WTC11 (cell line): ENCODE measurements at regions not wholly inside any gene's neighbourhood (a gene's known extent, or its start where the extent isn't known, plus 50 kb on each side); places are given as distances from the start of the nearest gene placed in this dataset.

Experiments
- ATAC-seq: fragments of 200-7000 bp; cut with Tn5 transposase; 2 replicates; pipeline ENCODE4 v1.10.0; 2021; ENCODE audit warnings: mild to moderate bottlenecking, moderate library complexity
- CTCF ChIA-PET: fragments of 300-600 bp; sonication (Branson Sonifier 250); formaldehyde crosslinking; loops from one replicate; lab custom pipeline; 2021; ENCODE audit warnings: antibody characterized with exemption; lab: Charles Lee
- POLR2A ChIA-PET: fragments of 350-600 bp; sonication (Branson Sonifier 250); formaldehyde crosslinking; loops from one replicate; lab custom pipeline; 2021; ENCODE audit warnings: antibody characterized with exemption; lab: Charles Lee
- DNase-seq: peaks from one replicate; pipeline ENCODE4 v3.0.0; 2021; ENCODE audit warnings: low spot score
- H3K27ac Mint-ChIP-seq: 2 replicates; pipeline ENCODE4 v1.8.0; 2021; ENCODE audit warnings: mixed read lengths
- H3K27me3 Mint-ChIP-seq: 2 replicates; pipeline ENCODE4 v1.8.0; 2021; ENCODE audit warnings: low read depth, mild to moderate bottlenecking, moderate library complexity, mixed read lengths
- H3K36me3 Mint-ChIP-seq: 2 replicates; pipeline ENCODE4 v1.8.0; 2021; ENCODE audit warnings: mixed read lengths
- H3K4me1 Mint-ChIP-seq: 2 replicates; pipeline ENCODE4 v1.8.0; 2022; ENCODE audit warnings: mixed read lengths
- H3K4me3 Mint-ChIP-seq: 2 replicates; pipeline ENCODE4 v1.8.0; 2021; ENCODE audit warnings: mild to moderate bottlenecking, moderate library complexity, mixed read lengths
- H3K9me3 Mint-ChIP-seq: 2 replicates; pipeline ENCODE4 v1.8.0; 2021; ENCODE audit warnings: mixed read lengths
- ATF1 ChIP-seq: sonication (generic); formaldehyde crosslinking; IDR thresholded peaks from 2 replicates; pipeline ENCODE4 v1.8.1; 2023; ENCODE audit warnings: mild to moderate bottlenecking, moderate library complexity, missing genetic modification reagents
- CBFB ChIP-seq: sonication (generic); formaldehyde crosslinking; IDR thresholded peaks from 2 replicates; pipeline ENCODE4 v1.8.1; 2022; ENCODE audit warnings: mild to moderate bottlenecking, low read depth, missing genetic modification reagents
- CREB1 ChIP-seq: sonication (generic); formaldehyde crosslinking; IDR thresholded peaks from 2 replicates; pipeline ENCODE4 v1.8.0; 2023; ENCODE audit warnings: mild to moderate bottlenecking, missing genetic modification reagents
- GTF2I ChIP-seq: fragments of 250-450 bp; sonication (Bioruptor Pico); conservative IDR thresholded peaks from 2 replicates; pipeline ENCODE4 v1.4.0; 2021; ENCODE audit warnings: mild to moderate bottlenecking
- HMGA2 ChIP-seq: fragments of 250-450 bp; sonication (Bioruptor Pico); IDR thresholded peaks from 2 replicates; pipeline ENCODE4 v1.4.0; 2021; ENCODE audit warnings: mild to moderate bottlenecking, moderate library complexity
- JUN ChIP-seq: sonication (generic); formaldehyde crosslinking; IDR thresholded peaks from 2 replicates; pipeline ENCODE4 v1.8.0; 2023; ENCODE audit warnings: mild to moderate bottlenecking, missing genetic modification reagents
- MXD4 ChIP-seq: fragments of 250-450 bp; sonication (Bioruptor Pico); IDR thresholded peaks from 2 replicates; pipeline ENCODE4 v1.8.0; 2021; ENCODE audit warnings: mild to moderate bottlenecking, moderate library complexity, borderline replicate concordance
- NFATC4 ChIP-seq: fragments of 250-450 bp; sonication (Bioruptor Pico); IDR thresholded peaks from 2 replicates; pipeline ENCODE4 v1.9.0; 2021; ENCODE audit warnings: mild to moderate bottlenecking
- SP1 ChIP-seq: sonication (generic); formaldehyde crosslinking; conservative IDR thresholded peaks from 2 replicates; pipeline ENCODE4 v1.8.1; 2022; ENCODE audit warnings: missing genetic modification reagents
- TEAD1 ChIP-seq: sonication (generic); formaldehyde crosslinking; IDR thresholded peaks from 2 replicates; pipeline ENCODE4 v1.8.0; 2022; ENCODE audit warnings: mild to moderate bottlenecking, missing genetic modification reagents
- ZNF219 ChIP-seq: sonication (generic); formaldehyde crosslinking; IDR thresholded peaks from 2 replicates; pipeline ENCODE4 v1.8.0; 2023; ENCODE audit warnings: missing genetic modification reagents, mild to moderate bottlenecking, borderline replicate concordance
- ZNF671 ChIP-seq: fragments of 250-450 bp; sonication (Bioruptor Pico); IDR thresholded peaks from 2 replicates; pipeline ENCODE4 v1.8.0; 2021; ENCODE audit warnings: mild to moderate bottlenecking
- TF ChIP-seq, protein P1 (sequence below): fragments of 250-450 bp; sonication (Bioruptor Pico); IDR thresholded peaks from 2 replicates; pipeline ENCODE4 v1.9.0; 2021; ENCODE audit warnings: mild to moderate bottlenecking
- TF ChIP-seq, protein P2 (sequence below): sonication (generic); formaldehyde crosslinking; conservative IDR thresholded peaks from 2 replicates; pipeline ENCODE4 v1.8.1; 2022; ENCODE audit warnings: mild to moderate bottlenecking, missing genetic modification reagents
- TF ChIP-seq, protein P3 (sequence below): fragments of 250-450 bp; sonication (Bioruptor Pico); IDR thresholded peaks from 2 replicates; pipeline ENCODE4 v1.9.0; 2021; ENCODE audit warnings: mild to moderate bottlenecking
- TF ChIP-seq, protein P4 (sequence below): sonication (generic); formaldehyde crosslinking; IDR thresholded peaks from 2 replicates; pipeline ENCODE4 v1.8.0; 2022; ENCODE audit warnings: mild to moderate bottlenecking, missing genetic modification reagents
- TF ChIP-seq, protein P5 (sequence below): sonication (generic); formaldehyde crosslinking; IDR thresholded peaks from 2 replicates; pipeline ENCODE4 v1.8.1; 2022; ENCODE audit warnings: low read depth, missing genetic modification reagents, borderline replicate concordance
- TF ChIP-seq, protein P6 (sequence below): sonication (generic); formaldehyde crosslinking; IDR thresholded peaks from 2 replicates; pipeline ENCODE4 v1.8.0; 2023; ENCODE audit warnings: mild to moderate bottlenecking, missing genetic modification reagents
- TF ChIP-seq, protein P7 (sequence below): fragments of 250-450 bp; sonication (Bioruptor Pico); IDR thresholded peaks from 2 replicates; pipeline ENCODE4 v1.9.0; 2021; ENCODE audit warnings: mild to moderate bottlenecking, borderline replicate concordance
- TF ChIP-seq, protein P8 (sequence below): sonication (generic); formaldehyde crosslinking; IDR thresholded peaks from 2 replicates; pipeline ENCODE4 v1.8.1; 2022; ENCODE audit warnings: mild to moderate bottlenecking, missing genetic modification reagents, moderate library complexity, borderline replicate concordance
- TF ChIP-seq, protein P9 (sequence below): sonication (generic); formaldehyde crosslinking; IDR thresholded peaks from 2 replicates; pipeline ENCODE4 v1.8.0; 2023; ENCODE audit warnings: missing genetic modification reagents

DNA sequence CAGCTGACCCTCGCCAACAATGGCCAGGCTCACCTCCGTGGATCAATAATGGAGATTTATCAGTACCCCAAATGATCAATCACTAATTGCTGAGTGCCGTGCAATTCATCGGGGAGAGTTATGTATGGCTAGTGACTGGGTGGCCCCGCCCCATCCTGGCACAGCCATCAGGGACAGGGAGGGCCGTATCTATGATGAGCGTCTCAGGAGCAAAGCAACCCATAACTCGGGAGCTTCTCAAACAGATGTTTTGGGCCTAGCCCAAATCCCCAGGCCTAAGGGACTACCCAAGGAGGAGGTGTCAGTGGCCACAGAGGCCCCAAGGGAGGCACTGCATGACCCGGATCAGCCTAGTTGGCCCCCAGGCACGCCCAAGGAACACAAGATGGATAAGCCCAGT is 180.0 kb upstream of the LINGO1 start:
- Mint-ChIP-seq H3K27me3 (peaks cover 11% of the 10 kb centered on the region), H3K27ac (no peak overlapping the region; the same call in 1 of the 2 replicates), H3K4me3 (no peak overlapping the region), H3K36me3 (no peaks in the 10 kb centered on the region), H3K4me1 (peaks cover 35% of the 10 kb centered on the region), H3K9me3 (no peaks in the 10 kb centered on the region)
- no peak for DNase-seq
- ChIA-PET POLR2A (no interaction called here), CTCF (interaction anchor here (1.0 to 2.8 kb wide), 5 partner anchors 8 to 158 kb away, joined by 3 to 11 read pairs (median 4); no protein-coding TSS in a partner anchor)
- TF ChIP-seq ZNF219 (CRISPR knock-in tag), result no peak
- TF ChIP-seq ZNF671 (CRISPR knock-in tag), result no peak
- no peak for TF ChIP-seq MXD4 (CRISPR knock-in tag)
- TF ChIP-seq SP1 (CRISPR knock-in tag), result no peak
- TF ChIP-seq, protein P1, sequence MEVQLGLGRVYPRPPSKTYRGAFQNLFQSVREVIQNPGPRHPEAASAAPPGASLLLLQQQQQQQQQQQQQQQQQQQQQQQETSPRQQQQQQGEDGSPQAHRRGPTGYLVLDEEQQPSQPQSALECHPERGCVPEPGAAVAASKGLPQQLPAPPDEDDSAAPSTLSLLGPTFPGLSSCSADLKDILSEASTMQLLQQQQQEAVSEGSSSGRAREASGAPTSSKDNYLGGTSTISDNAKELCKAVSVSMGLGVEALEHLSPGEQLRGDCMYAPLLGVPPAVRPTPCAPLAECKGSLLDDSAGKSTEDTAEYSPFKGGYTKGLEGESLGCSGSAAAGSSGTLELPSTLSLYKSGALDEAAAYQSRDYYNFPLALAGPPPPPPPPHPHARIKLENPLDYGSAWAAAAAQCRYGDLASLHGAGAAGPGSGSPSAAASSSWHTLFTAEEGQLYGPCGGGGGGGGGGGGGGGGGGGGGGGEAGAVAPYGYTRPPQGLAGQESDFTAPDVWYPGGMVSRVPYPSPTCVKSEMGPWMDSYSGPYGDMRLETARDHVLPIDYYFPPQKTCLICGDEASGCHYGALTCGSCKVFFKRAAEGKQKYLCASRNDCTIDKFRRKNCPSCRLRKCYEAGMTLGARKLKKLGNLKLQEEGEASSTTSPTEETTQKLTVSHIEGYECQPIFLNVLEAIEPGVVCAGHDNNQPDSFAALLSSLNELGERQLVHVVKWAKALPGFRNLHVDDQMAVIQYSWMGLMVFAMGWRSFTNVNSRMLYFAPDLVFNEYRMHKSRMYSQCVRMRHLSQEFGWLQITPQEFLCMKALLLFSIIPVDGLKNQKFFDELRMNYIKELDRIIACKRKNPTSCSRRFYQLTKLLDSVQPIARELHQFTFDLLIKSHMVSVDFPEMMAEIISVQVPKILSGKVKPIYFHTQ (CRISPR knock-in tag), result no peak
- no peak for TF ChIP-seq TEAD1 (CRISPR knock-in tag)
- TF ChIP-seq, protein P2, sequence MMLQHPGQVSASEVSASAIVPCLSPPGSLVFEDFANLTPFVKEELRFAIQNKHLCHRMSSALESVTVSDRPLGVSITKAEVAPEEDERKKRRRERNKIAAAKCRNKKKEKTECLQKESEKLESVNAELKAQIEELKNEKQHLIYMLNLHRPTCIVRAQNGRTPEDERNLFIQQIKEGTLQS (CRISPR knock-in tag), result no peak
- no peak for TF ChIP-seq HMGA2 (CRISPR knock-in tag)
- no peak for TF ChIP-seq ATF1 (CRISPR knock-in tag)
- TF ChIP-seq, protein P3, sequence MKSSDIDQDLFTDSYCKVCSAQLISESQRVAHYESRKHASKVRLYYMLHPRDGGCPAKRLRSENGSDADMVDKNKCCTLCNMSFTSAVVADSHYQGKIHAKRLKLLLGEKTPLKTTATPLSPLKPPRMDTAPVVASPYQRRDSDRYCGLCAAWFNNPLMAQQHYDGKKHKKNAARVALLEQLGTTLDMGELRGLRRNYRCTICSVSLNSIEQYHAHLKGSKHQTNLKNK, result no peak
- TF ChIP-seq, protein P4, sequence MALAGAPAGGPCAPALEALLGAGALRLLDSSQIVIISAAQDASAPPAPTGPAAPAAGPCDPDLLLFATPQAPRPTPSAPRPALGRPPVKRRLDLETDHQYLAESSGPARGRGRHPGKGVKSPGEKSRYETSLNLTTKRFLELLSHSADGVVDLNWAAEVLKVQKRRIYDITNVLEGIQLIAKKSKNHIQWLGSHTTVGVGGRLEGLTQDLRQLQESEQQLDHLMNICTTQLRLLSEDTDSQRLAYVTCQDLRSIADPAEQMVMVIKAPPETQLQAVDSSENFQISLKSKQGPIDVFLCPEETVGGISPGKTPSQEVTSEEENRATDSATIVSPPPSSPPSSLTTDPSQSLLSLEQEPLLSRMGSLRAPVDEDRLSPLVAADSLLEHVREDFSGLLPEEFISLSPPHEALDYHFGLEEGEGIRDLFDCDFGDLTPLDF (CRISPR knock-in tag), result no peak
- TF ChIP-seq GTF2I (CRISPR knock-in tag), result no peak
- TF ChIP-seq, protein P5, sequence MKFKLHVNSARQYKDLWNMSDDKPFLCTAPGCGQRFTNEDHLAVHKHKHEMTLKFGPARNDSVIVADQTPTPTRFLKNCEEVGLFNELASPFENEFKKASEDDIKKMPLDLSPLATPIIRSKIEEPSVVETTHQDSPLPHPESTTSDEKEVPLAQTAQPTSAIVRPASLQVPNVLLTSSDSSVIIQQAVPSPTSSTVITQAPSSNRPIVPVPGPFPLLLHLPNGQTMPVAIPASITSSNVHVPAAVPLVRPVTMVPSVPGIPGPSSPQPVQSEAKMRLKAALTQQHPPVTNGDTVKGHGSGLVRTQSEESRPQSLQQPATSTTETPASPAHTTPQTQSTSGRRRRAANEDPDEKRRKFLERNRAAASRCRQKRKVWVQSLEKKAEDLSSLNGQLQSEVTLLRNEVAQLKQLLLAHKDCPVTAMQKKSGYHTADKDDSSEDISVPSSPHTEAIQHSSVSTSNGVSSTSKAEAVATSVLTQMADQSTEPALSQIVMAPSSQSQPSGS (CRISPR knock-in tag), result no peak
- TF ChIP-seq, protein P6, sequence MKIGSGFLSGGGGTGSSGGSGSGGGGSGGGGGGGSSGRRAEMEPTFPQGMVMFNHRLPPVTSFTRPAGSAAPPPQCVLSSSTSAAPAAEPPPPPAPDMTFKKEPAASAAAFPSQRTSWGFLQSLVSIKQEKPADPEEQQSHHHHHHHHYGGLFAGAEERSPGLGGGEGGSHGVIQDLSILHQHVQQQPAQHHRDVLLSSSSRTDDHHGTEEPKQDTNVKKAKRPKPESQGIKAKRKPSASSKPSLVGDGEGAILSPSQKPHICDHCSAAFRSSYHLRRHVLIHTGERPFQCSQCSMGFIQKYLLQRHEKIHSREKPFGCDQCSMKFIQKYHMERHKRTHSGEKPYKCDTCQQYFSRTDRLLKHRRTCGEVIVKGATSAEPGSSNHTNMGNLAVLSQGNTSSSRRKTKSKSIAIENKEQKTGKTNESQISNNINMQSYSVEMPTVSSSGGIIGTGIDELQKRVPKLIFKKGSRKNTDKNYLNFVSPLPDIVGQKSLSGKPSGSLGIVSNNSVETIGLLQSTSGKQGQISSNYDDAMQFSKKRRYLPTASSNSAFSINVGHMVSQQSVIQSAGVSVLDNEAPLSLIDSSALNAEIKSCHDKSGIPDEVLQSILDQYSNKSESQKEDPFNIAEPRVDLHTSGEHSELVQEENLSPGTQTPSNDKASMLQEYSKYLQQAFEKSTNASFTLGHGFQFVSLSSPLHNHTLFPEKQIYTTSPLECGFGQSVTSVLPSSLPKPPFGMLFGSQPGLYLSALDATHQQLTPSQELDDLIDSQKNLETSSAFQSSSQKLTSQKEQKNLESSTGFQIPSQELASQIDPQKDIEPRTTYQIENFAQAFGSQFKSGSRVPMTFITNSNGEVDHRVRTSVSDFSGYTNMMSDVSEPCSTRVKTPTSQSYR (CRISPR knock-in tag), result no peak
- no peak for TF ChIP-seq NFATC4
- no peak for ATAC-seq

DNA sequence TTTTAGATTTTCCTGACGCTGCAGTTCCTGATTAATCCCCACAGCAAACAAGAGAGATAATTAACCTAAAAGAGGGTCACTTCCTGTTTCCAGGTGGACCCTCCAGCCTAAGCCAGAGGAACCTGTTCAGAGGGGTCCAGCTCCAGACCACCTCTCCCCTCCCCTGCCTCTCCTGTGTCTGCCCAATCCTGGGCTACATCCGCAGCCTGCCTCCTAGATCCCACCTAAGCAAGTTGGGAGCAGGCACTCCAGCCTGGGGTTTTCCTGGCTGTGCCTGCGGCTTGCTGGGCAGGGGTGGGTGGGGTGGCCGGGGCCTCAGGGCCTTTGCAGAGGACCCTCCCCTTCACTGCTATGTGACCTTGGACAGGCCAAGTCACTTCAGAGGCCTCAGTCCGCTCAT is 178.6 kb upstream of the LINGO1 start:
- CTCF ChIA-PET, result interaction anchor here (0.7 to 2.8 kb wide), 5 partner anchors 10 to 156 kb away, joined by 3 to 11 read pairs (median 5); no protein-coding TSS in a partner anchor
- TF ChIP-seq CBFB (CRISPR knock-in tag), result no peak
- TF ChIP-seq, protein P7, sequence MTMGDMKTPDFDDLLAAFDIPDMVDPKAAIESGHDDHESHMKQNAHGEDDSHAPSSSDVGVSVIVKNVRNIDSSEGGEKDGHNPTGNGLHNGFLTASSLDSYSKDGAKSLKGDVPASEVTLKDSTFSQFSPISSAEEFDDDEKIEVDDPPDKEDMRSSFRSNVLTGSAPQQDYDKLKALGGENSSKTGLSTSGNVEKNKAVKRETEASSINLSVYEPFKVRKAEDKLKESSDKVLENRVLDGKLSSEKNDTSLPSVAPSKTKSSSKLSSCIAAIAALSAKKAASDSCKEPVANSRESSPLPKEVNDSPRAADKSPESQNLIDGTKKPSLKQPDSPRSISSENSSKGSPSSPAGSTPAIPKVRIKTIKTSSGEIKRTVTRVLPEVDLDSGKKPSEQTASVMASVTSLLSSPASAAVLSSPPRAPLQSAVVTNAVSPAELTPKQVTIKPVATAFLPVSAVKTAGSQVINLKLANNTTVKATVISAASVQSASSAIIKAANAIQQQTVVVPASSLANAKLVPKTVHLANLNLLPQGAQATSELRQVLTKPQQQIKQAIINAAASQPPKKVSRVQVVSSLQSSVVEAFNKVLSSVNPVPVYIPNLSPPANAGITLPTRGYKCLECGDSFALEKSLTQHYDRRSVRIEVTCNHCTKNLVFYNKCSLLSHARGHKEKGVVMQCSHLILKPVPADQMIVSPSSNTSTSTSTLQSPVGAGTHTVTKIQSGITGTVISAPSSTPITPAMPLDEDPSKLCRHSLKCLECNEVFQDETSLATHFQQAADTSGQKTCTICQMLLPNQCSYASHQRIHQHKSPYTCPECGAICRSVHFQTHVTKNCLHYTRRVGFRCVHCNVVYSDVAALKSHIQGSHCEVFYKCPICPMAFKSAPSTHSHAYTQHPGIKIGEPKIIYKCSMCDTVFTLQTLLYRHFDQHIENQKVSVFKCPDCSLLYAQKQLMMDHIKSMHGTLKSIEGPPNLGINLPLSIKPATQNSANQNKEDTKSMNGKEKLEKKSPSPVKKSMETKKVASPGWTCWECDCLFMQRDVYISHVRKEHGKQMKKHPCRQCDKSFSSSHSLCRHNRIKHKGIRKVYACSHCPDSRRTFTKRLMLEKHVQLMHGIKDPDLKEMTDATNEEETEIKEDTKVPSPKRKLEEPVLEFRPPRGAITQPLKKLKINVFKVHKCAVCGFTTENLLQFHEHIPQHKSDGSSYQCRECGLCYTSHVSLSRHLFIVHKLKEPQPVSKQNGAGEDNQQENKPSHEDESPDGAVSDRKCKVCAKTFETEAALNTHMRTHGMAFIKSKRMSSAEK, result no peak
- TF ChIP-seq JUN (CRISPR knock-in tag), result no peak
- TF ChIP-seq CREB1, result no peak
- TF ChIP-seq, protein P8, sequence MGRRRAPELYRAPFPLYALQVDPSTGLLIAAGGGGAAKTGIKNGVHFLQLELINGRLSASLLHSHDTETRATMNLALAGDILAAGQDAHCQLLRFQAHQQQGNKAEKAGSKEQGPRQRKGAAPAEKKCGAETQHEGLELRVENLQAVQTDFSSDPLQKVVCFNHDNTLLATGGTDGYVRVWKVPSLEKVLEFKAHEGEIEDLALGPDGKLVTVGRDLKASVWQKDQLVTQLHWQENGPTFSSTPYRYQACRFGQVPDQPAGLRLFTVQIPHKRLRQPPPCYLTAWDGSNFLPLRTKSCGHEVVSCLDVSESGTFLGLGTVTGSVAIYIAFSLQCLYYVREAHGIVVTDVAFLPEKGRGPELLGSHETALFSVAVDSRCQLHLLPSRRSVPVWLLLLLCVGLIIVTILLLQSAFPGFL, result no peak
- TF ChIP-seq, protein P9, sequence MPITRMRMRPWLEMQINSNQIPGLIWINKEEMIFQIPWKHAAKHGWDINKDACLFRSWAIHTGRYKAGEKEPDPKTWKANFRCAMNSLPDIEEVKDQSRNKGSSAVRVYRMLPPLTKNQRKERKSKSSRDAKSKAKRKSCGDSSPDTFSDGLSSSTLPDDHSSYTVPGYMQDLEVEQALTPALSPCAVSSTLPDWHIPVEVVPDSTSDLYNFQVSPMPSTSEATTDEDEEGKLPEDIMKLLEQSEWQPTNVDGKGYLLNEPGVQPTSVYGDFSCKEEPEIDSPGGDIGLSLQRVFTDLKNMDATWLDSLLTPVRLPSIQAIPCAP, result no peak

More for the DNA sequence above, 178.6 kb upstream of the LINGO1 start:
- POLR2A ChIA-PET, result interaction anchor here (0.5 kb wide), 1 partner anchor 1475 kb away, joined by 3 read pairs; the partner anchor contains the start of gene ISL2
- Mint-ChIP-seq H3K27ac (no peak overlapping the region), H3K4me1 (peaks cover 29% of the 10 kb centered on the region), H3K9me3 (no peaks in the 10 kb centered on the region), H3K36me3 (no peaks in the 10 kb centered on the region), H3K4me3 (no peak overlapping the region), H3K27me3 (no peaks in the 10 kb centered on the region)
- ATAC-seq (no peak), DNase-seq (no peak)
